SKM-1 treated with dmso at 0.1 percent for 144 hours (cell line): ENCODE measurements at regions not wholly inside any gene's neighbourhood (a gene's known extent, or its start where the extent isn't known, plus 50 kb on each side); places are given as distances from the start of the nearest gene placed in this dataset.

Experiments used
- DNase-seq: peaks from one replicate; lab custom pipeline; 2025; ENCODE audit not compliant: unreplicated experiment; lab: John Stamatoyannopoulos, UW

GRCh38 chr13:95352486-95352885, 51.2 kb upstream of the ABCC4 start:
- no peak for DNase-seq

GRCh38 chr13:95354156-95354555, 52.9 kb upstream of the ABCC4 start:
- no peak for DNase-seq

DNA sequence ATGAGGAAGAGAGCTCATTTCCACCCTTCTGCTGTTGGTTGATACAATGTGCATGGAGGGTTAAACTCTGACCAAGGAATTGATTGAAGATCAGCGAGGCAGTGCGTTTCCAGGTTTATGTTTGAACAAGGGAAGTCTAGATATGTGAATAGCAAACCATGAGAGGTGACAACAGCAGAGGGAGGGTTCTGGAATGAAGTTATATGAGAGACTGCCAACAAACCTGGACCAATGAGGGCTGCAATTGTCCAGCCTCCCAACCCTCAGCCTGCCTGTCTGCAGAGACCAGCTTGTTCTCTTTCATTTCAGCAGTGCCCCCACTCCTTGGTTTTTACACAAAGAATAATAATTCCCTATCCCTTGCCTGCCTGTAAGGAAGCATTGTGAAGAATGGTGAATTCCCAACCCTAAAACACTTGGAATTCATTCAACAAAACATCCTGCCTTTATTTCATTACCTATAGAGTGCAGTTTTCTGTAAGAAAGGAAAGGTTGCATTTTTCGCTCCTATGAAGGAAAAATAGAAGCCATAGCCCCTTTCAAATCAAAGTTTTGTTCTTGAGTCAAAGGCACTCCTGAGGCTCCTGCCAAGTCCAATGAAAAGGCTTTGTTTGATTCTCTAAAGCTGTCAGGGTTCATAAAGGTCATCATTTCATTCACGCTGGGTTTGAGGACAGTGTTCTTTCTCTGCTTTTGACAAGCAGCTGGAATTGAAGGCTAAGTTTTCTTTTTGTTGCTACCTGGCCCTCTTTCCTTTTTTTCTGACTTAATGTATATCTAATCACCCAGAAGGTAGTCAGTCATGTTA, 53.6 kb upstream of the ABCC4 start:
- DNase-seq: no peak

DNA sequence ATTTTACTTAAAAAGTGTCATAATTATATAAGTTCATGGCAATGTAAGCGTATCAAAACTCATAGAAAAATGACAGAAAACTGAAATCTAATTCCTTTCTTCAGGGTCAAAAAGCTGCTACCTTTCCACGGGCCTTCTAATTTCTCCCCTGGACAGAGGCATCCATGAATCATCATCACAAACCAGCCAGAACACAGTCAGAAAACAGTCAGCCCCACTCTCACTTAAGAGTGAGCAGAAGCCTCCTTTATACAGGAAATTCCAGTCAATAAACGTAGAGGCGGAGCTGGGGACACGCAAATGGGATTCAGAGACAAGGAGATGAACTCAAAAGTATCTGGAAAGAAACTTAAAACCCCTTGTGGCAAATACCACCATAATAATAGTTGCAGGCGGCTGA, 54.2 kb upstream of the ABCC4 start:
- no peak for DNase-seq

- no peak for DNase-seq
These were observed 55.7 kb upstream of the ABCC4 start for GRCh38 chr13:95356916-95357315.

DNA sequence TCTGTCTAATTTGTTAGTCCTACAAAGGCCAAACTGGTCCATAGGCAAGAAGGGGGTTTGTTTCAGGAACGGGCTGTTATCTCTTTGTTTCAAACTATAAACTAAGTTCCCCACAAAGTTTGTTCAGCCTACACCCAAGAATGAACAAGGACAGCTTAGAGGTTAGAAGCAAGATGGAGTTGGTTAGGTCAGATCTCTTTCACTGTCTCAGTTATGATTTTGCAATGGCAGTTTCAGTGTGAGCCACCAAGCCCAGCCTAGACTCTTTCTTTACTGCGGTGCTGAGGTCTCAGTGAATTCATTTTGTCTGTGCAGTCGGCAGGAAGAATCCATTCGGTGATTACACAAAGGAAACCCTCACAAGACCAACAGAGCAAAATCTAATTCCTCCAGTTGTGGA, 56.6 kb upstream of the ABCC4 start:
- no peak for DNase-seq

GRCh38 chr13:95360052-95360451, 58.8 kb upstream of the ABCC4 start:
- no peak for DNase-seq

DNA sequence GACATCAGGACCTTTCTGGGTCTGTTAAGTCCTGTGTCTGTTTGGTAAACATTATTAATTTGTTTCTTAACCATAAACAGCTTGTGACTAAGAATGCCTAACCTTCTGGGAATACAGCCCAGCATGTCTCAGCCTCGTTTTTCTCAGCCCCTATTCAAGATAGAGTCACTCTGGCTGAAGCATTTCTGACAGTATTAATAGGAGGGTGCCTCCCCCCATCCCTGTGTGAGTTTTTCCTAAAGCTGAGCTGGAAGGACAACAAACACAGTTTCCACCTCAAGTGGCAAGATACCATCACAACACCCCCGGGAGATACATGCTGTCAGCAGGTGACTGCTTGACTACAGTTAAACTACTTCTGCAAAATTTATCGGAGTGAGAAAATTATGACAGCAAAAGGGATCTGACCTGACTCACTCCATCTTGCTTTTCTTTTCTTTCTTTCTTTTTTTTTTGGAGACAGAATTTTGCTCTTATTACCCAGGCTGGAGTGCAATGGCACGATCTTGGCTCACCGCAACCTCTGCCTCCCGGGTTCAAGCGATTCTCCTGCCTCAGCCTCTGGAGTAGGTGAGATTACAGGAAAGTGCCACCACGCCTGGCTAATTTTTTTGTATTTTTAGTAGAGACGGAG, 59.3 kb upstream of the ABCC4 start:
- no peak for DNase-seq

DNA sequence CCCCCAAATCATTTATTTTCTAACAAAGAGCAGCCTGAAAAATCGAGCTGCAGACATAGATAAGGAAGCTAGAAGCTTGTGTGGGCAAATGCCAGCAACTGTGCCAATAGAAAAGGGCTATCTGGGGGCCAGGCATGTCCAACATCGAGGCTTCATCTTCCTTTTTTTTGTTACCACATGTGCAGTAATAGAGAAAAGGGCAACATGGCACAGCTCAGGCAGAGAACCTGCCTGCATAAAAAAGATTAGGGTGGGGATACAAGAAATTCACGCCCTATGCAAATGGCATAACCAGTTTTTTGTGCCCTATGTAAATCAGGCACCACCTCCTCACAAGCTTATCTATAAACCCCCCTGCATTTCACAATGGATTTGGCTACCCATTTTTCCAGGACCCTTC, 60.4 kb upstream of the ABCC4 start:
- DNase-seq: no peak

- no peak for DNase-seq
These were observed 61.4 kb upstream of the ABCC4 start for GRCh38 chr13:95362666-95363065.

GRCh38 chr13:95367309-95367843, 66.1 kb upstream of the ABCC4 start:
- DNase-seq: peak; percentile 17

DNA sequence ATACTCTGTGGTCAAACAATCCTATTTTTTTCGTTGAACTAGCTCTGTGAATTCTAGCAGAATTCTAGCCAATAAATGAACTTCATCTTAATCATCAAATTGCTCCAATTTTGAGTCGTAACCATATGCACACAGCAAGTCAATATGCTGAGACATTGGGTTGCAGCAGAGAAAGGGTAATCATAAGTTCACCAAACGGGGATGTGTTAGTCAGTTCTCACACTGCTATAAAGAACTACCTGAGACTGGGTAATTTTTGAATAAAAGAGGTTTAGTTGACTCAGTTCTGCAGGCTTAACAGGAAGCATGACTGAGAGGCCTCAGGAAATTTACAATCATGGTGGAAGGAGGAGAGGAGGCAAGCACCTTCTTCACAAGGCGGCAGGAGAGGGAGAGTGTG, 67.7 kb upstream of the ABCC4 start:
- no peak for DNase-seq

DNA sequence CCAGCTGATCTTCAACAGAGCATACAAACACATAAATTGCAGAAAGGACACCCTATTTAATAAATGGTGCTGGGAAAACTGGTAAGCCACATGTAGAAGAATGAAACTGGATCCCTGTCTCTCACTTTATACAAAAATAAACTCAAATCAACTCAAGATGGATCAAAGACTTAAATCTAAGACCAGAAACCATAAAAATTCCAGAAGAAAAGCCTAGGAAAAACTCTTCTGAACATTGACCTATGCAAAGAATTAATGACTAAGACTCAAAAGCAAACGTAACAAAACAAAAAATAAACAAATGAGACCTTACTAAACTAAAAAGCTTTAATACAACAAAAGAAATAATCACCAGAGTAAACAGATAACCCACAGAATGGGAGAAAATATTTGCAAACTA, 74.5 kb upstream of the ABCC4 start:
- no peak for DNase-seq

DNA sequence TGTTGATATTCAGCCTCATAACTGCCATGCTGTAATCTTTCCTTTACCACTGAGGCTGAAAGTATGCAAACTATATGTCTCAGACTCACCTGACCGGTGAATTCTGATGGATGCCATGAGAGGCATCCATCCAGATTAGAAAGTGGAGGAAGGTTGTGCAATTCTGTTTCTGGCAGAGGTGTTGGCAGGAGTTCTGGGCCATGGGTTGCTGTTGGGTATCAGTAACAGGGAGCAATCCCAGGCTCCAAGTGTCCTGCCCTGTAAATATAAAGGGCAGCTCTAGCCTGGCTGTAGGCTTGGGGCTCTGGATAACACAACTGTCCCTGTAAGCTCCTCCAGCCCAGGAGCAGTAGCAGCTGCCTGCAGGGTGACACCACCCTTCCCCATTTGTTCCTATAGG, 77.4 kb upstream of the ABCC4 start:
- no peak for DNase-seq

DNA sequence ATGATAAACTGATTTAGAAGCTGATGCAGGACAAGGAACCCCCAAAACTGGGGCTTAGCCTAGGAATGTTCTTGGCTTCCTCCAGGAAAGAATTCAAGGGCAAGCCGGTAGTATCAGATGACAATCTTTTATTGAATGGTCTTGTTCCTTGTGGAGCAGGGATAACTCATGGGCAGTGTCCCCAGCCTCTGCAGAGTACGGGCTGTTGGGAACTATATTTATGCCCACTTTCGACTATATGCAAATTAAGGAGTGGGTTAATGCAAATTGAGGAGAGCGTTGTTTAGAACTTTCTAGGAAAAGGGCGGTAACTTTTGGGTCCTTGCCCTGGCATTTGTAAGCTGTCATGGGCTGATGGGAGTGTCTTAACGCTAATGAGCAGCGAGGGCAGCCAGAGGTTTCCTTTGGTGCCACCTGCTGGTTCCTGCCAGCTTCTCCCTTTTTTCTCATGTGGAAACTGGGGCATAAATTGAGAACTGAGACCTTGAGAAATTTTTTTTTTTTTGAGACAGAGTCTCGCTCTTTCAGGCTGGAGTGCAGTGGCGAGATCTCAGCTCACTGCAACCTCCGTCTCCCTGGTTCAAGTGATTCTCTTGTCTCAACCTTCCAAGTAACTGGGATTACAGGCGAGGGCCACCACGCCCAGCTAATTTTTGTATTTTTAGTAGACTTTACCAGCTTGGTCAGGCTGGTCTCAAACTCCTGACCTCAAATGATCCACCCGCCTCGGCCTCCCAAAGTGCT, 79.4 kb upstream of the ABCC4 start:
- DNase-seq: peak; percentile 83

GRCh38 chr13:95381212-95381527, 79.9 kb upstream of the ABCC4 start:
- DNase-seq: no peak

DNA sequence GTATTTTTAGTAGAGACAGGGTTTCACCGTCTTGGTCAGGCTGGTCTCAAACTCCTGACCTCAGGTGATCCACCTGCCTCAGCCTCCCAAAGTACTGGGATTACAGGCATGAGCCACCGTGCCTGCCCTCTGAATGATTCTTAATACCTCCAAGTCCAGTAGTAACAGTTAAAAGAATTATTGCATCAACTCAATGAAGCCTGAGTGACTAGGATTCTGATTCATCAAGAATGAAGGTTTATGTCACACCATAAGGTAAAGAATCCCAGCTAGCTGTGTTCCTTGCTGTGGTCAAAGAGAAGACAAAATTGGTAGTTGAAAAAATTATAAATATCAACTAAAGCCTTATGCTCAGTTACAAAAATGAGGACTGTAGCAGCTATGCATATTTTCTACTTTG, 81.2 kb upstream of the ABCC4 start:
- no peak for DNase-seq

DNA sequence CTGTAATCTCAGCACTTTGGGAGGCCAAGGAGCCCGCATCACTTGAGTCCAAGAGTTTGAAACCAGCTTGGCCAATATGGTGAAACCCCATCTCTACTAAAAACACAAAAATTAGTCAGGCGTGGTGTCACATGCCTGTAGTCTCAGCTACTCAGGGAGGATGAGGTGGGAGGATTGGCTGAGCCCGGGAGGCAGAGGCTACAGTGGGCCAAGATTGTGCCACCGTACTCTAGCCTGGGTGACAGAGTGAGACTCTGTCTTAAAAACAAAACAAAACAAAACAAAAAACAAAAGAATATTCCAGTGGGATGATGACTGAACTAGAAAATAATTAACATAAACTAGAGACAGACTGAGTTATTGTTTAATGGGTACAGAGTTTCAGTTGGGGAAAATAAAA, 81.7 kb upstream of the ABCC4 start:
- no peak for DNase-seq

DNA sequence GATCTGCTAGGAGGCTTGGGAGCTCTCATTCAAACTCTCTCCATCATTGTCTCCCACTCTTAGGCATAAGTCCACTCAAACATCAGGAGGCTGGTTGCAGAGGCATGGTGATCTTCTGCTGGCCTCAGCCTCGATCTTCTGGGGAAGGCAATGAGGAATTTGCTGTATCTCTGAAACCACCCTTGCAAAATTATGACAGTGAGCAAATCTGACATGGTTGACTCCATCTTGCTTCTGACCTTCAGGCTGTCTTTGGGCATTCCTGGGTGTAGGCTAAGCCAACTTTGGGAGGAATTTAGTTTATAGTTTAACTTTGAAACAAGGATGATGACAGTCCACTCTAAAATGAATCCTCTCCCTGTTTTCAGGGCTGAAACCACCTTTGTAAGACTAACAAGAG, 84.1 kb upstream of the ABCC4 start:
- DNase-seq: no peak

GRCh38 chr13:95385798-95386197, 84.5 kb upstream of the ABCC4 start:
- no peak for DNase-seq

DNA sequence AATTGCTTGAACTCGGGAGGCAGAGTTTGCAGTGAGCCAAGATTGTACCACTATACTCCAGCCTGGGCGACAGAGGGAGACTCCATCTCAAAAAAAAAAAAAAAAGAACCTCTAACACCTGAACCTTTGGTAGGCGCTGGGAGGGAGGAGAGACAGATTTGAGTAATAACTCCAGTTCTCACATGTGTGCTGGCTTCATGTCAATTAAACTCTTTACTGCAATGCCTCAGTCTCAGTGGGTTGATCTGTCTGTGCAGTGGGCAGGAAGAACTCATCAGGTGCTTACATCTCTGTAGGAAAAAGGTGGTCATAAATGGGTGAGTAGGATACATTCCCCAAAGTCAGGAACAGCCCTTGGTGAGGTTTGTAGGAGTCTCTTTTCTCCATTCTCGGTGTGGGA, 85.1 kb upstream of the ABCC4 start:
- no peak for DNase-seq

DNA sequence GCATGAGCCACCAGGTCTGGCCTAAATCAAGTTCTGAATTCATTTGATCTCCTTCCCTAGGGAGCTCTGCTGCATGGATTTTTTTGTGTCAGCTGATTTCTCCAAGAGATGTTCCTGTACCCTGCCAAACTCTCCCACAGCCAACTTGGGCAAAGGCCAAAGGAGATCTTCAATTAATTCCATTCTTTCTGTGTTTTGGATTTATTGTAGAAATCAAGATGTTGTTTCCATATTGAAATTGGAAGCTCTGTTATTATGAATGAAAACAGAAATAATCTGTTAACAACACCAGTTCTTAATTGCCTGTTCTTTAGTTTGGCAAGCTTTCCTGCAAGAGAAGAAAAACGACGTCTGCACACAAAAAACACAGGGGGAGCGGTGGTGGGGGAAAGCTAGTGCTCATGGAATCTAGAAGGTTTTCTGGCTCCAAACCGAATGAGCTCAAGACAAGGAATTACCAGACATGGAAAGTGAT, 86.5 kb upstream of the ABCC4 start:
- no peak for DNase-seq
